ENCODE measurements at regions not wholly inside any gene's neighbourhood (a gene's known extent, or its start where the extent isn't known, plus 50 kb on each side); places are given as distances from the start of the nearest gene placed in this dataset.

DNA sequence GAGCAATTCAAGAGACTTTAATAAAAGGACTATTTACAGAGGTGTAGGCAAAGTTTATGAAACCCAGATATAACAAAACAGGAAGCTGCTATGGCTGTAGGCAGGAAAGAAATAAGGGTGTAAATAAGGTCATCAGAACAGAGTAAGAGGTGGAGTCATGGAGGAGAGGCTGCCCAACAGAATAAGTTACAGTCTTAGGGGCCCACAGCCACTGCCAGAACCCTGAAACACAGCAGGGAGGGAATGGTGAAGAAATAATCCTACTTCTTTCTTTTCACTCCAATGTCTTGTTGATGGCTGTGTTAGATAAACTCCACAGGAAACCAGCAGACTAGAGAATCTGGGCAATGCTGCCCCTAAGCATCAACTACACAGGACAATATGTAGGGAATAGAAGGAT, 155.8 kb upstream of the TAC1 start:
- TF ChIP-seq, protein P1, sequence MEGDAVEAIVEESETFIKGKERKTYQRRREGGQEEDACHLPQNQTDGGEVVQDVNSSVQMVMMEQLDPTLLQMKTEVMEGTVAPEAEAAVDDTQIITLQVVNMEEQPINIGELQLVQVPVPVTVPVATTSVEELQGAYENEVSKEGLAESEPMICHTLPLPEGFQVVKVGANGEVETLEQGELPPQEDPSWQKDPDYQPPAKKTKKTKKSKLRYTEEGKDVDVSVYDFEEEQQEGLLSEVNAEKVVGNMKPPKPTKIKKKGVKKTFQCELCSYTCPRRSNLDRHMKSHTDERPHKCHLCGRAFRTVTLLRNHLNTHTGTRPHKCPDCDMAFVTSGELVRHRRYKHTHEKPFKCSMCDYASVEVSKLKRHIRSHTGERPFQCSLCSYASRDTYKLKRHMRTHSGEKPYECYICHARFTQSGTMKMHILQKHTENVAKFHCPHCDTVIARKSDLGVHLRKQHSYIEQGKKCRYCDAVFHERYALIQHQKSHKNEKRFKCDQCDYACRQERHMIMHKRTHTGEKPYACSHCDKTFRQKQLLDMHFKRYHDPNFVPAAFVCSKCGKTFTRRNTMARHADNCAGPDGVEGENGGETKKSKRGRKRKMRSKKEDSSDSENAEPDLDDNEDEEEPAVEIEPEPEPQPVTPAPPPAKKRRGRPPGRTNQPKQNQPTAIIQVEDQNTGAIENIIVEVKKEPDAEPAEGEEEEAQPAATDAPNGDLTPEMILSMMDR (conservative IDR thresholded peaks at IDR 0.05), result no peak
- no peak for TF ChIP-seq EZH2 (IDR thresholded peaks at IDR 0.05; ENCODE audit: low read depth)
